ENCODE measurements at regions not wholly inside any gene's neighbourhood (a gene's known extent, or its start where the extent isn't known, plus 50 kb on each side); places are given as distances from the start of the nearest gene placed in this dataset.
"Not testable (repeated sequence)": the region's sequence is repeated elsewhere in the genome, so short reads cannot be mapped to it uniquely, and the experiment has no call there.

DNA sequence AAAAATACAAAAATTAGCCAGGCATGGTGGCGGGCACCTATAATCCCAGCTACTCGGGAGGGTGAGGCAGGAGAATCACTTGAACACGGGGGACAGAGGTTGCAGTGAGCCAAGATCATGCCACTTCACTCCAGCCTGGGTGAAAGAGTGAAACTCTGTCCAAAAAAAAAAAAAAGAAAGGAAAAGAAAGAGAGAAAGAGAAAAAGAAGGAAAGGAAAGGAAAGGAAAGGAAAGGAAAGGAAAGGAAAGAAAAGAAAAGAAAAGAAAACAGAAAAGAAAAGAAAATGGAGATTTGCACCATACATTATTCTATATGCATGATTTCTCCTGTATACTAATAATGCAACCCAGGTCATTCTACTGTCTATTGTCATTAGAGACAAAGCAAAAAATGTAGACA lies 421.5 kb downstream of the PCDH19 start:
- H3K27ac ChIP-seq; H3K9me3 ChIP-seq; H3K27me3 ChIP-seq; H3K4me3 ChIP-seq; intact Hi-C loops (cut with DNase I); DNase-seq; ATAC-seq; H3K36me3 ChIP-seq; H3K4me1 ChIP-seq: not testable (repeated sequence)

DNA sequence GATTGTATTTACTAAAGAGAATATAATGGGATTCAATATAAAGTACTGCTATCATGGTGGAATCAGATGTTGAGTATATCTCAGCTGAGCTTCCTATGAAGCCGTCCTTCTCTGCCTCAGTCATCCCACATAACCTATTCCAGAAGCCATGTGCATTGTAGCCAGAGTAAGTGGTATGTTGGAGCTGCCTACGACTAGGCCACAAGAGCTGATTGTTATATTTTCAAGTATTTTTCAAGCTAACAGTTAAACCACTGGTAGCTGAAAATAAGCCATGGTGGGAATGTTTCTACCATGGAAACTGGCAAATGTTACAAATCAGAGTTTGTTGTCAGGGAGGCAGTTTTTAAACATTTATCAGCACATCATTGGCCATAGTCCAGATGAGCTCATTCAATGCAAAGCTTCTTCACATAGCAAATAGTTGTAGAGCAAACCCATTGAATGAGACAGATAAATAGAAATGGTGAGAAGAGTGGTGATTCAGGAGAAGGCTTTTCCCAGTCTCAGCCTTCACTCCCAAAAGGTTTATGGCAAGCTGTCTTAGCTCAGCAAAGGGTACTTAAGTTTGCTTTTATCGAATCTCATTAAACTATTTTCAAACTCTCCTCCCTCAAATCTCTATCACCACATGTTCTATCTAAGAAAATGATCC lies 436.4 kb downstream of the PCDH19 start:
- Histone ChIP-seq H3K27me3 (no peaks in the 10 kb centered on the region), H3K27ac (no peak overlapping the region), H3K9me3 (no peaks in the 10 kb centered on the region), H3K36me3 (no peaks in the 10 kb centered on the region), H3K4me3 (no peak overlapping the region), H3K4me1 (no peaks in the 10 kb centered on the region)
- intact Hi-C loops (cut with DNase I): no loop called here
- TF ChIP-seq CTCF (IDR thresholded peaks at IDR 0.05): no peak
- ATAC-seq (no peak), DNase-seq (no peak)

GRCh38 chrX:99939883-99940232 lies 470.2 kb downstream of the PCDH19 start:
- Histone ChIP-seq H3K9me3 (no peaks in the 10 kb centered on the region), H3K27me3 (no peaks in the 10 kb centered on the region), H3K4me1 (no peaks in the 10 kb centered on the region), H3K36me3 (no peaks in the 10 kb centered on the region), H3K27ac (no peak overlapping the region), H3K4me3 (no peak overlapping the region)
- ATAC-seq (no peak), DNase-seq (no peak)
- intact Hi-C loops (cut with DNase I): no loop called here
- no peak for TF ChIP-seq CTCF (IDR thresholded peaks at IDR 0.05)

GRCh38 chrX:99939206-99939882 lies 470.7 kb downstream of the PCDH19 start:
- DNase-seq; H3K4me1 ChIP-seq; H3K27me3 ChIP-seq; intact Hi-C loops (cut with DNase I); H3K4me3 ChIP-seq; H3K36me3 ChIP-seq; ATAC-seq; H3K27ac ChIP-seq; H3K9me3 ChIP-seq: not testable (repeated sequence)

GRCh38 chrX:99938464-99938863 lies 471.6 kb downstream of the PCDH19 start:
- no peak overlapping the region for H3K4me3 ChIP-seq
- intact Hi-C loops (cut with DNase I): no loop called here
- ATAC-seq: no peak
- no peaks in the 10 kb centered on the region for H3K9me3 ChIP-seq
- no peaks in the 10 kb centered on the region for H3K36me3 ChIP-seq
- H3K4me1 ChIP-seq: no peaks in the 10 kb centered on the region
- no peak for DNase-seq
- H3K27ac ChIP-seq: no peak overlapping the region
- H3K27me3 ChIP-seq: no peaks in the 10 kb centered on the region
- TF ChIP-seq CTCF (IDR thresholded peaks at IDR 0.05): no peak

DNA sequence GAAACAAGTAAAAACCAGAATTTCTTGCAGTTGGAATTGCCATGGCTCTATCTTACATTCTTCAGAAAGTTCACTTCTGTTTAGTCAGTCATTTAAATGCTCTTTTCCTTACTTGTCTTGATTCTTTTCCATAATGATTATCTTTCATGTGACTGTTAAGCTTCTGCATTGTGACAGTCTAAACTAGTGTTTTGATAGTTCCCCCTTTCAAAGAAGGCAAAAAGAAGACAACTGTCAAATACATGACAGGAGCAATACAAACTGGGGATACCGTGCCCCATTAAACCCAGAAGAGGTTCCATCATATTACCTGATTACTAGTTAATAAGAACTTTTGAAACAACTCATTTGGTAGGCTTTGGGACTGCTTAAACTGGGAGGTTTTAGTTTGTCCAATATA lies 476.2 kb downstream of the PCDH19 start:
- no peak for DNase-seq
- H3K4me1 ChIP-seq: no peaks in the 10 kb centered on the region
- no peaks in the 10 kb centered on the region for H3K36me3 ChIP-seq
- no peaks in the 10 kb centered on the region for H3K9me3 ChIP-seq
- no peaks in the 10 kb centered on the region for H3K27me3 ChIP-seq
- no peak overlapping the region for H3K4me3 ChIP-seq
- H3K27ac ChIP-seq: no peak overlapping the region
- TF ChIP-seq CTCF (IDR thresholded peaks at IDR 0.05): no peak
- intact Hi-C loops (cut with DNase I): no loop called here
- ATAC-seq: no peak

DNA sequence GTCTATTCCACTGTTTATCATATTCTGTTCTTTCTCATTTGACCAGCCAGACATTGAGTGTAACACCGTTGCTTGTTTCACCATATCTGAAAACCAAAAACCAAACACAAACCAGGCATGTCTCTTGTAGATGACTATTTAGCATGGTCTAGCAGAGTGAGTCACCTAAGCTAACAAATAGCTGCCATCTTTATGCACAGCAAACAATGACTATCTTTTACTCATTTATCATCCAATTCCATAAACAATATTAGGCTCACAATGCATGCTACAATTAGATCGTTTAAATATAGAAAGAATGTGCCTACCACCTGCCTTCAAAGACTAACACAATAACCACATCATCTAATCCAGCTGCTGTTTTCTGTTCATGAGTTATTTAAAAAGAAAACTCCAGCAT lies 495.4 kb downstream of the PCDH19 start:
- ATAC-seq (no peak), DNase-seq (no peak)
- Histone ChIP-seq H3K36me3 (no peaks in the 10 kb centered on the region), H3K4me1 (no peaks in the 10 kb centered on the region), H3K27ac (no peak overlapping the region), H3K9me3 (no peaks in the 10 kb centered on the region), H3K27me3 (no peaks in the 10 kb centered on the region), H3K4me3 (no peak overlapping the region)
- intact Hi-C loops (cut with DNase I): no loop called here
- no peak for TF ChIP-seq CTCF (IDR thresholded peaks at IDR 0.05)

Measured in upper lobe of right lung (tissue), 1 donor.